GM18507 (cell line): ENCODE measurements at regions not wholly inside any gene's neighbourhood (a gene's known extent, or its start where the extent isn't known, plus 50 kb on each side); places are given as distances from the start of the nearest gene placed in this dataset.

Source experiments
- DNase-seq: peaks from one replicate; pipeline ENCODE4 v3.0.0; 2011; ENCODE audit warnings: low read depth; ENCODE audit not compliant: insufficient read length; ENCODE audit errors: extremely low spot score
- FAIRE-seq: peaks from 2 replicates; lab custom pipeline; 2011; peaks lifted over from hg19 to GRCh38; lab: Jason Lieb, UNC

- FAIRE-seq, result no peak
- no peak for DNase-seq
Measured at GRCh38 chr12:103175625-103176024, 218.2 kb downstream of the ASCL1 start.

- no peak for DNase-seq
- FAIRE-seq, result no peak
Measured at GRCh38 chr12:103177639-103178255, 220.3 kb downstream of the ASCL1 start.

GRCh38 chr12:103178366-103179080 is 221.0 kb downstream of the ASCL1 start:
- DNase-seq, result no peak
- no peak for FAIRE-seq

GRCh38 chr12:103181366-103182152 is 224.1 kb downstream of the ASCL1 start:
- peak; percentile 92 for FAIRE-seq

GRCh38 chr12:103182299-103182698 is 224.8 kb downstream of the ASCL1 start:
- no peak for DNase-seq
- no peak for FAIRE-seq

More at GRCh38 chr12:103181366-103182152, 224.1 kb downstream of the ASCL1 start:
- DNase-seq, result peak; percentile 11

GRCh38 chr12:103196467-103196866 is 239.0 kb downstream of the ASCL1 start:
- DNase-seq (no peak), FAIRE-seq (no peak)

GRCh38 chr12:103197725-103198388 is 240.4 kb downstream of the ASCL1 start:
- DNase-seq (no peak), FAIRE-seq (no peak)

GRCh38 chr12:103198499-103198898 is 241.0 kb downstream of the ASCL1 start:
- no peak for DNase-seq

GRCh38 chr12:103205906-103206305 is 248.4 kb downstream of the ASCL1 start:
- FAIRE-seq, result no peak

More at GRCh38 chr12:103198499-103198898, 241.0 kb downstream of the ASCL1 start:
- no peak for FAIRE-seq

GRCh38 chr12:103207936-103208335 is 250.5 kb downstream of the ASCL1 start:
- FAIRE-seq, result no peak
- no peak for DNase-seq

More at GRCh38 chr12:103205906-103206305, 248.4 kb downstream of the ASCL1 start:
- DNase-seq, result no peak

GRCh38 chr12:103241184-103241583 is 254.6 kb downstream of the C12orf42 start:
- no peak for DNase-seq
- FAIRE-seq, result no peak

- FAIRE-seq, result peak; percentile 24
Measured at GRCh38 chr12:103244596-103244995, 251.2 kb downstream of the C12orf42 start.

GRCh38 chr12:103247531-103247930 is 248.2 kb downstream of the C12orf42 start:
- no peak for FAIRE-seq

More at GRCh38 chr12:103244596-103244995, 251.2 kb downstream of the C12orf42 start:
- DNase-seq, result no peak

GRCh38 chr12:103249607-103250006 is 246.2 kb downstream of the C12orf42 start:
- DNase-seq, result no peak
- no peak for FAIRE-seq

More at GRCh38 chr12:103247531-103247930, 248.2 kb downstream of the C12orf42 start:
- no peak for DNase-seq

- DNase-seq (no peak), FAIRE-seq (no peak)
Measured at GRCh38 chr12:103250487-103250886, 245.3 kb downstream of the C12orf42 start.
